AG04449 (cell line): ENCODE measurements at regions not wholly inside any gene's neighbourhood (a gene's known extent, or its start where the extent isn't known, plus 50 kb on each side); places are given as distances from the start of the nearest gene placed in this dataset.

Source experiments
- CTCF ChIA-PET: fragments of 350-600 bp; formaldehyde crosslinking; extraction: SDS; loops from one replicate; lab custom pipeline; 2021; ENCODE audit warnings: antibody characterized with exemption; lab: Yijun Ruan, JAX
- POLR2A ChIA-PET: fragments of 400-600, 350-600 bp; formaldehyde crosslinking; extraction: SDS; loops from one replicate; lab custom pipeline; 2020; ENCODE audit warnings: antibody characterized with exemption, inconsistent platforms; lab: Yijun Ruan, JAX
- DNase-seq: peaks from one replicate; pipeline ENCODE4 v3.0.0-alpha.2; 2010; ENCODE audit warnings: low read depth, low spot score
- H3K4me3 ChIP-seq: 2 replicates; pipeline ENCODE4 v1.5.1; 2011; ENCODE audit warnings: low read depth, mild to moderate bottlenecking, control low read depth, low read length
- CTCF ChIP-seq: IDR thresholded peaks from one replicate; pipeline ENCODE4 v1.5.1; 2011; ENCODE audit warnings: mild to moderate bottlenecking, moderate library complexity, low read length, control low read depth, inconsistent platforms; ENCODE audit not compliant: insufficient read depth; ENCODE audit errors: missing control alignments

DNA sequence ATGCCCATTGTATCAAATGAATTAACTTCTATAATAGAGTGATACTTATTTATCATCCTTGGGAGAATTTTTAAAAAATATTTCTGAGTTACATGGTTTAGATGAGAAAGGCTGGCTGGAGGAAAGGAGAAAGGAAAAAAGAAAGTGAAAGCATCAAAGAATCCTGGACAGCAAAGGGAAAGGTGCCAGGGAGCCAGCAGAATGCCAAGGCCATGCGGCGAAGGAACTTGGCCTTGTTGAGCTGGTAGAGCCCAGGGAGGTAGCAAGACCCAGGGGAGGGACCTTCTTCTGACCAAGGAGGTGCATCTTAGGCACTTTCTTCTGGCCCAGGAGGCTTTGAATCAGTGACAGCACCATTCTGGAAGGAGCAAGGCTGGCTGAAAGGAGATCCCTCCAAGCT lies 240.5 kb downstream of the ENC1 start:
- ChIA-PET POLR2A (no interaction called here), CTCF (no interaction called here)
- H3K4me3 ChIP-seq = no peak overlapping the region
- no peak for TF ChIP-seq CTCF
- DNase-seq = no peak

DNA sequence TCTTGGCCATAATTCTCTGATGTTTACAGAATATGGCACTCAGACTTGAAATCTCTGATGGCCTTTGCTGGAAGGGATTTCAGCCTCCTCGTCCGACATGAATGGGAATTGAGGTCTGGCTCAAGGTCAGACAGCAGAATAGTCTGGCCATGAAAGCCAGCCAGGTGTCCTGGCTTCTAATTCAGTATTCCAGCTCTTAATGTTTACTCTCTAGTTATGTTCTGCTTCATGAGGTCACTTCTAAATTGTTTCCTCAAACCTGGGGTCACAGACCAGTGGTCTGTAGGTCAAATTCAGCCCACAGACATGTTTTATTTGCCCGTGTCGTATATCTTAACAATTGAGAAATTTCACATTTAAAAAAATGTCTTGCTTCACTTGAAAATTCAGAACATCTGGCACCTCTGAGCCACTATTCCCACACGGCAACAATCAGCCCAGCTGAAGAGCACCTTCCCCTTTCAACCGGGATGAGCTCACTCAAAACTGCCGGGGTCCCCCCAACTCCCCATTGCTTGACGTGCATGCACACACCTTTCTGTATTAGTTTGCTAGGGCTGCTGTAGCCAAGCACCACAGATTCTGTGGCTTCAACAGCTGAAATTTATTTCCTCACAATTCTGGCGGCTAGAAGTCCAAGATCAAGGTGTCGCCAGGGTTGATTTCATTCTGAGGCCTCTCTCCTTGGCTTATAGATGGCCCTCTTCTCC lies 243.5 kb downstream of the ENC1 start:
- no peak for DNase-seq
- ChIA-PET CTCF (no interaction called here), POLR2A (no interaction called here)
- no peak for TF ChIP-seq CTCF
- no peak overlapping the region for H3K4me3 ChIP-seq

- POLR2A ChIA-PET = no interaction called here
- no peak overlapping the region for H3K4me3 ChIP-seq
- TF ChIP-seq CTCF = no peak
- no peak for DNase-seq
- CTCF ChIA-PET = no interaction called here
These were observed 245.3 kb downstream of the ENC1 start for GRCh38 chr5:74394916-74395880.

DNA sequence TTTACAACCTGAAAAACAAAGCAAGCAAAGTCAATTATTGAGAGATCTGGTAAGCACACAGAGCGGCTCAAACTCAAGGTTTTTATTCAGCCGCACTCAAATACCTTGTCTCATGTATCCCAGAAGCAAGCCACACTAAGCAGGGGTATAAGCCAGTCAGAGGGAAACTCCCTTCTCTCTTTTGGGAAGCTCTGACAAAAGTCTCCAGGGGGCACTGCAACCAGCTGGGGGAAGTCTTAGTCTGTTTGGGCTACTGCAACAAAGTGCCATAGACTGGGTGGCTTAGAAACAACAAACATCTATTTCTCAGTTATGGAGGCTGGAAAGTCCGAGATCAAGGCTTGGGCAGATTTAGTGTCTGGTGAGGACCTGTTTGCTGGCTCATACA lies 246.0 kb downstream of the ENC1 start:
- CTCF ChIA-PET = no interaction called here

GRCh38 chr5:74393943-74394342 lies 246.6 kb downstream of the ENC1 start:
- no peak for TF ChIP-seq CTCF
- DNase-seq = no peak
- no peak overlapping the region for H3K4me3 ChIP-seq
- ChIA-PET POLR2A (no interaction called here), CTCF (no interaction called here)

More for the DNA sequence above, 246.0 kb downstream of the ENC1 start:
- no peak for DNase-seq
- H3K4me3 ChIP-seq = no peak overlapping the region
- TF ChIP-seq CTCF = no peak
- POLR2A ChIA-PET = no interaction called here
